ENCODE measurements at regions not wholly inside any gene's neighbourhood (a gene's known extent, or its start where the extent isn't known, plus 50 kb on each side); places are given as distances from the start of the nearest gene placed in this dataset.
A peak's percentile ranks its signal among the peaks of the same experiment; 100 is the strongest.
"Not testable (repeated sequence)": the region's sequence is repeated elsewhere in the genome, so short reads cannot be mapped to it uniquely, and the experiment has no call there.

DNA sequence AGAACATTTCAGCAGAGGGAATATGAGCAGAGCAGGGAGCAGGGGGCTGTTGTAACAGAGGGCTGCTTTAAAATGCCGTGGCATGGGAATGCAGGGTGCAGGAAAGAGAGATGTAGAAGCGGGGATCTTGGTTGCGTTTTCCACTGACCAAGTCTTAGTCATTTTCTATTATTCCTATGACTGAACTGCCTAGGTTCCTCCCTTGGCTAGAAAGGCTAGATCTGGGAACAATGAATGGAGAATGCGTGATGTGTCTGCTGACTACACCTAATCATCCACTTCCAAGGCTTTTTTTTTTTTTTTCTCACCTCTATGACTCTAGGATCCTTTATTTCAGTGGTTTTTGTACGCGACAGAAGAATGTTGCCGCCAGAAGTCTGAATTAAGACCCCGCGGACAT is 607.4 kb upstream of the TBL1XR1 start:
- DNase-seq = no peak

DNA sequence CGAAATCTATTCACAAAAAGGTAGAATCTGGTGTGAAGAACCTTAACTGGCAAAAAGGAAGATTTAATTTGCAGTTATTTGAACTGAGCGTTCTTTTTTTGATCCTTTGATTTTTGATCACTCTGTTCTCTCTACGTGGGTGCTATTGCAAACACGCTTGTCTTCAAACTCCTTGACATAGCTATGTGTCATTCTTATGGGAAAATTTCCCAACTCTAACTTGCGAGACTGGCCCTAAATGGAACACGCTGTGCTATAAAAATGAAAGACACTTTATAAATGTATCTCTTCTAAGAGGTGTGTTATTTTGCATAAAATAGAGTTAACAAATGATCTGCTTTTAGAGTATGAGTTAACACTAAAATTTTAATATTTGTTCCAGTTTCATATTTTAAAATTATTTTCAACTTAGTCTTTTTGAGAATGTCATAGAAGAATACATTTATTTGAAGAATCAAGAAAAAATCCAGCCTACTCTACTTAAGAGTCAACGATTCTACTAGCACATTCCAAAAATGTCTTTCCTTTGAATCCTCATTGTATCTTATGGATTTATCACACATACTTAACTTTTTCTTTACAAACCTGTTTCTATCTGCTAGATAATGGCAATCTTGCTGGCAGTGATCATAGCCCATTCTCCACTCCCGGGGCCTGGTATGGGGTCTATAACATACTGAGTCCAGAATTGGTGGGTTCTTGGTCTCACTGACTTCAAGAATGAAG is 610.0 kb upstream of the TBL1XR1 start:
- no peak for DNase-seq

DNA sequence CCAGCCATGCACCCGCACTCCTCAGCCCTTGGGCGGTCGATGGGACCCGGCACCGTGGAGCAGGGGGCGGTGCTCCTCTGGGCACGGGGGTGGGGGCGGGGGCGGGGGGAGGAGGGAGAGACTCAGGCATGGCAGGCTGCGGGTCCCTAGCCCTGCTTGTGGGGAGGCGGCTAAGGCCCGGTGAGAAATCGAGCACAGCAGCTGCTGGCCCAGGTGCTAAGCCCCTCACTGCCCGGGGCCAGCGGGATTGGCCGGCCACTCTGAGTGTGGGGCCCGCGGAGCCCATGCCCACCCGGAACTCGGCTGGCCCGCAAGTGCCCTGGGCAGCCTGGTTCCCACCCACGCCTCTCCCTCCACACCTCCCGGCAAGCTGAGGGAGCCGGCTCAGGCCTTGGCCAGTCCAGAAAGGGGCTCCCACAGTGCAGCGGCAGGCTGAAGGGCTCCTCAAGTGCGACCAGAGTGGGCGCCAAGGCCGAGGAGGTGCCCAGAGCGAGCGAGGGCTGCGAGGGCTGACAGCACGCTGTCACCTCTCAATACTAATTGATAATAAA is 611.7 kb upstream of the TBL1XR1 start:
- DNase-seq = not testable (repeated sequence)

DNA sequence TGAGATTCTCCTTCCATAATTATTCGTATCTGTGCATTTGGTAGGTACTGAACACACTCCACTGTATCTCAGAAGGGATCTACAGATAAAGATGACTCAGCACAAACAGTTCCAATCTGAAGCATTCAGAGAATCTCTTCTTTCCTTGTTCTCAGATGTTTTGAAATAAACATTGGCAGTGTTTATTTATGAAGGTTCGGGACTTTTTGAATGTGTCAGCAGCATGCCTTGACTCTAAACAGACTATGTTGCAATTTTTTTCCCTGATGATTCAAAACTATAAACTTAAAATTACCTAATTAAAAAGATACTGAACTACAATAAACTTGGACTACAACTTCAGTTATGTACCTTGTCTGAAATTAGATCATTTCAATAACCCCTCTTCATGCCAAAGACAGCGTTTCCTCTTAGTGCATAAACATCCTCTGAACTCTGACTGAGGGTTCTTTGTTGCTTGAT is 612.9 kb upstream of the TBL1XR1 start:
- no peak for DNase-seq

DNA sequence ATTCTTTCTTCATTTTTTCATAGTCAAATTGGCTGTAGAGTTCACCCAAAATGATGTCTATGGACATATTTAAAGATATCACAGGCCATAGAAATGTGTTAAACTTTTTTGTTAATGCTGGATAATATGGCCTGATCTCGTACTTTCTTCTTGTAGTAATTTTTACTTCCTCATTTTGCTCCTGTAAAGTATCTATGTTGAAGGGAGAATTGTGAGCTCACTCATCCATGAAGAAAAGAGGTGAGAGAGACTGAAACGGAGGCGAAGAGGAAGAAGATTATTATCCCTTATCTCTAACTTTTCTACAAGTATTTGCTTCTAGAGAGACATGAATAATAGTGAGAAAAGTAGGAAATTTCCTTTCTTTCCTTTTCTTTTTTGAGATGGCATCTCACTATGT is 613.8 kb upstream of the TBL1XR1 start:
- no peak for DNase-seq

DNA sequence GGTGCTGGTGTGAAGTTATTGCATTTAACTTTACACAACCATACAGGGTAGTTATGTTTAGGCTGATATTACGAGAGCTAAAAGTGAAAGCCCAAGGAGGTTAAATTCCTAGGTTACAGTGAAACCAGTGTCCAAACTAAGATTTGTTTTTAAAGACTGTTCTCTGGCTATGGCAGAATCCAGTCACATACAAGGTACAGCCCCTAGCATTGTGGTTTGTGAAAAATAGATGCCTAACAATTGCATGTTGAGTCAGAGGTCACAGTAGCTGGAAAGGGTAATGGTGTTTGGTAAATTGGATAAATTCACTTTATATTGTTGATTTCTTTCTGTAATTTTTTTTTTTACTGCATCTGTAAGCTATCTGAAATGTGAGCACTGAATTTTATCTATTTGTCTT is 614.6 kb upstream of the TBL1XR1 start:
- DNase-seq = no peak

DNA sequence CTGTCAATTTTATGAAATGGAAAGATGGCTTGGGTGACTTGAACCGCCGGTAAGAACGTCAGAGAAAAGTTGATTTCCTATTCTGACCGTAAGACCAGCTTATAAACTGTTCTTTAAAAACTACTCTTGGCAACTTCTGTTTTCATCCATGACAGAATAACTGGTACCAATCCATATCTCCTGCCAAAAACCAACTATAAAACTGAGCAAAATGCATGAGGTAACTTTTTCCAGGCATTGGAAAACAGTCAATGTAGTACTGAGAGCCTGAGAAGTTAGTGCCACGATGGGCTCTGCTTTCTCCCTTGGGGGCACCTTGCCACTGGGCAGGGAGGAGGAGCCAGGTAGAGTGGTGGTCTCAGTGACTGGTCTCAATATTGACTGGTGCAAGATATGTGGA is 615.2 kb upstream of the TBL1XR1 start:
- no peak for DNase-seq

DNA sequence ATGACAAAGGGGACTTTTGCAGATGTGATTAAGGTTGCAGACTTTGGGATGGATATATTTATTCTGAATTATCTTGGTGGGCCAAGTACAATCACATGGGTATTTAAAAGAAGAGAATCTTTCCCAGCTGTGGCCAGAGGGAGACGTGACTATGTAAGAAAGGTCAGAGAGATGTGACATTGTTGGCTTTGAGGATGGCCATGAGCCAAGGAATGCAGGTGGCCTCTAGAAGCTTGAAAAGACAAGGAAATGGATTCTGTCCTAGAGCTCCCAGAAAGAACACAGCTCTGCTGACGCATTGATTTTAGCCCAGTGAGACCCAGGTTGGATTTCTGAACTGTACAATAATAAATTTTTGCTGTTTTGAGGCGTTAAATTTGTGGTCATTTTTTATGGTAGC is 616.0 kb upstream of the TBL1XR1 start:
- DNase-seq = no peak

DNA sequence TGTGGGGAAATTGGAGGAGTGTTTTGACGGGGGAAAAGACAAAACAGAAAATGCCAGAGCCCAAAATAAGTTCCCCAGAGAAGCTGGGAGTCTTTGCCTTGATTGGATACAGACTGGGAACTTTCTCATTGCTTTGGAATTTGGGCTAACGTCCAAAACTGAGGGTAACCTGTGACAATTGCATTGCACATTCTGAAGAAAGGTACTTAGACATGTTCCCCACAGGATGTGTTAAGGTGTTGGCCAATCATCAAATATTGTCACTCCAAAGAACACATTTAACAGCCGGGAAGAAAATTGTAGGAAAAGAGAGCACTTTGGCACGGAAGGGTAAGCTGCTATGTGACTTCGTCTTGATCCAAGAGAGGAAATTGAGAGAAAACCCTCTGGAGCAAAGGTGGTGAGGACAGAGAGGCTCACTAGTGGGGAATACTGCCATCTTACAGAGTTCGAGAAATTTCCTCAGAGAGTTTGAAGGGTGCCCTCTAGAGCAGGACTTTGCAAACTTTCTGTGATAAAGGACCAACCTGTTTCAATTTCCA is 619.5 kb upstream of the TBL1XR1 start:
- no peak for DNase-seq

DNA sequence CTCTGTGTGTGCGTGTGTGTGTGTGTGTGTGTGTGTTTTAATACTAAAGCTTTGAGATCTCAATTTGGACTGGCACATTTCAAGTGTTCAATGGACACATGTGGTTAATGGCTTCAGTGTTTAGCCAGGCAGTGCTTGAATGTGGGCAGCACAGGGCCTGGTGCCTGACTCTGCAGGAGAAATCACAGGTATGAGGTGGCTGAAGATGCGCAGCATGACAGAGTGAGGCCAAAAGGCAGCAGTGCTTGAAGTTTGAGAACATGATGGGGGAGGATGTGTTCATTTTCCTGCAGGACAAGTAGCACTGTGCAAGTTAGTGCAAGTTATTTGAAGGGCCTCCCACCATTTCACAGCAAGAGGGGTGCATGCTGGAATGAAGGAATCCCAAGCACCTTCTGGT is 620.5 kb upstream of the TBL1XR1 start:
- no peak for DNase-seq

DNA sequence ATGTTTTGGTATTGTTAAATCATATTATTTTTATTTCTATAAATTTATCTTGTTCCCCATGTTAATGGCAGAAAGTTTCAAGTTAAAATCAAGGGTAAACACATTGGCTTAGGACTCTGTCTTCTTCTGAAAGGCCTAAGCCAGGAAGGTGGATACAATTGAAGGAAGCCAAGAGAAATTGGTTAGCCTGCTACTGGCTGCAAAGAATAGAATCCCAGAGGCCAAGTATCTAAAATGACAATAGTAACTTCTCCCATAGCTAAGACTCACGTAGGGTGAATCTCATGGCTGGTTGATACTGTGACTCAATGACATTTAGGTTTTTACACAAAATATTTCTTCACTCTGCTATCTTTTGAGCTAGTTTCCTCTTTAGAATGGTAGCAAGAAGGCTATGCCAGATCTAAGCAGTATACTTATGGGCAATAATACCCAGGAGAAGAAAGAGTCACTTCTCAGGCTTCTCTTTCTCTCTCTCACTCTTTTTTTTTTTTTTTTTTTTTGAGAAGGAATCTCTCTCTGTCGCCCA is 621.5 kb upstream of the TBL1XR1 start:
- DNase-seq = no peak

DNA sequence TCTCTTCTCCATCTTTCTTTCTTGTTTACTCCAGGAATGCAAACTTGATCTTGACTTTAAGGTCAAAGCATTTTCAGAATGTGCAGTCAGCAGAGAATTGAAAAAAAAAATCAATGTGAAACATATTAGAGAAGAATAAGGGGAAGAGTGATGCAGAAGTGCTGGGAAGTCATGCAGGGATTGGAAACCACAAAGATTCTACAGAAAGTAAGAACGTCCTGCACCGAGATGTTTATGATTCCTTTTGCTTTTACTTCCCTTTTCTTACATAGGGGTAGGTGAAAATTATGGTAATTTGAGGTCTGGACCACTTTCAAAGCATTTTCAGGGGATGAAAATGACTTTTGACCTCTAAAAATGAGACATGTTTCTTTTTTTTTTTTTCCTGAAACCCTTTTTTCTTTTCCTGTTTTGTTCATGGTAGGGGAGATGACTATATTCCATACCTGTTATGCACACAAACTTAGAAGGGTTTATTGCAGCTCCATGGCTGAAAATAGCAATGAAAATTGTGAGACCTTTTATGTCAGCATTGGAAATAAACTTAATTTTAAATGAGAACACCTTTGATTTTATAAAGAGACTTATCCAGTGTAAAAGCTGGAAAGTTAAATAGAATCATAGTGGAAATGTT is 623.5 kb upstream of the TBL1XR1 start:
- DNase-seq = no peak

DNA sequence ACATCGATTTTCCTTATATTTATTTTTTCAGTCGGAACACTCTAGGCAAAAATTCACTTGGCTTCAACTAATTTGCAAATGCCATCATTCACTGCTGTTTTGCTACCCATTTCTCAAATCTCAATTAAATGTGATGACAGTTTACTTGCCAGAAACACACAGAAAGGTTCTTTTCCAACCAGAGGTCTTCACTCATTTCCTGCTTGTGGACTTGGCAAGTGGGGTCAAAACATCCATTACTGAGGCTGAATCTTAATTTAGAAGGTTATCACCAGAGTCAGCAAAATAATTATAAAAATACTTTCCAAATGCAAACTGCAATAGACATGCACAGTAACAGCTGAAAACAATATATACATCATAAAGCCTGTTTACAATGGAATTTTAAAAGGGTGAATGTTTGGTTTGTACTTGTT is 625.4 kb upstream of the TBL1XR1 start:
- no peak for DNase-seq

DNA sequence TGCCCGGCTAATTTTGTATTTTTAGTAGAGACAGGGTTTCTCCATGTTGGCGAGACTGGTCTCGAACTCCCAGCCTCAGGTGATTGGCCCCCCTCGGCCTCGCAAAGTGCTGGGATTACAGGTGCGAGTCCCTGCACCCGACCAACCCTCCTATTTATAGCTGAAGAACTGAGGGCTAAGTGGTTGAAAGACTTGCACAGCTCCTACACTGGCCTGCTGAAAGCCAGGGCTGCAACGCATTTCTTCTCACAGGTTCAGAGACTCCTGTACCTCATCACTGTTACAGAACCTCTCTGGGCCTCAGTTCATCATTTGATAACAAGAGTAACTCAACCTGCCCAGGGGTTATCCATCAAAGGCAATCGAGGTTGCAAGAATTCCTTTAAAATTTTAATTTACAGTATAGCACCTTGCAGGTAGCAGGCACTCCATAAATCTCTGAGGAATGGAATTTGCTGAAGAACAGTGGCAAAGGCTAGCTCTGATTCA is 626.5 kb upstream of the TBL1XR1 start:
- no peak for DNase-seq

DNA sequence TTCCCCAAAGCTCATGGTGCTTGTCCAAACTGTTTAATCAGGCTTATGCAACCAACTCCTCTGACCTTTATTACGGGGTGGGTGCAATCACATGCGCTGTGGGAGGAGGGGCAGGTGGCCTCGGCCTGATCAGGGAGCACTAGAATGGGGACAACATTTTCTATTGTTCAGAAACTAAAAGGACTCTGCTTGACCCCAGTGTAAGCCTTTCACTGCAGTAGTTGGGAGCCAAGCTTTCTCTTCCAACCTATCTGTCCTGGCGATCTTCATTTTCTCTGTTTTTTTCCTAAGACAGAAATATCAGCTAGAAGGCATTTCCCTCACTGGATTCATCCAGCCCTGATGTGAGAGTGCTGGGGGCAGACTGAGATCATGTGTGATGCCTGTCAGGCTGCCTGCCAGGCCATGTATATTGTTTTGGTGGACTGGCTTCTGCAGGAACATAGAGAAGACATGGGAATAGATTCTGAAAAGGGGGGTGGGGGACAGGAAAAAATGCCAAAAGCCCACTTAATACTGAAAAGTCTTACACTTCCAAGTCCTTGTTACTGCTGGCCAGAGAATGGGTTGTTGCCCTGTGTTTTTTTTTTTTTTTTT is 627.0 kb upstream of the TBL1XR1 start:
- DNase-seq = no peak

DNA sequence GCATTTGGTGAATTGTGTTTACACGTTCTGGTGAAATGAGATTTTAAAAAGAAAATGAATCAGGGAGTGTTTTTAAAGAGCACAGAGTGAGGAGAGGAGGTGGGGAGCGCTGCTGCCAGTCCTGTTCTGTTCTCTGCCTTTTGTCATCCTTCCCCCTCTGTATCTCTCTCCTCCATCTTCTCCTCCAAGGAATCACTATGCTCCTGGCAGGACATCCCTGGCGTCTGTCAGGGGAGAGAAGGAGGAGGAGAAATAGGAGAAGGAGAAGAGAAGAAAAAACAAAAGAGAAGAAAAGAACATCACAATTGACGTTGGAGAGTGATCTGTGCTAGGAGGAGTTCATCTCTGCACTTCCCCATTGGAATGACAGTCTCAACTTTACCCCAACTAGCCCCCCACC is 627.6 kb upstream of the TBL1XR1 start:
- DNase-seq = peak; percentile 1

DNA sequence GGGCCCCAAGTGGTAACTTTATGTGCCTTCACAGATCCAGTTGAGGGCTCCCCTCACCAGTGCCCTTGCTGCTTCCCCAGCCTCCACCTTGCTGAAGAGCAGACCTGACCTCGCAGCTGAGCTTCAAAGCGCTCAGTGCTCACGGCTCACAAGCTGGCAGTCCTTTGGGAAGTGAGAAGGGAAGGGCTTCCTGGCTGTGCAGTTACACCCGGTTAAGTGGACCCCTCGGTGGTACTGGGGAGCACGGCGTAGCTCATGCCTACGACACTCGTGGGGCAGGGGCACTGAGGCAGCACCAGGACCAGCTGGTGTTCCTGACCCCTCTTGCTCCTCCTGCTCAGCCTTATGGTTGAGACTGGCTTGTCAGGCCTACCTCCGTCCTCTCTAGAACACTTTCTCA is 629.0 kb upstream of the TBL1XR1 start:
- no peak for DNase-seq

DNA sequence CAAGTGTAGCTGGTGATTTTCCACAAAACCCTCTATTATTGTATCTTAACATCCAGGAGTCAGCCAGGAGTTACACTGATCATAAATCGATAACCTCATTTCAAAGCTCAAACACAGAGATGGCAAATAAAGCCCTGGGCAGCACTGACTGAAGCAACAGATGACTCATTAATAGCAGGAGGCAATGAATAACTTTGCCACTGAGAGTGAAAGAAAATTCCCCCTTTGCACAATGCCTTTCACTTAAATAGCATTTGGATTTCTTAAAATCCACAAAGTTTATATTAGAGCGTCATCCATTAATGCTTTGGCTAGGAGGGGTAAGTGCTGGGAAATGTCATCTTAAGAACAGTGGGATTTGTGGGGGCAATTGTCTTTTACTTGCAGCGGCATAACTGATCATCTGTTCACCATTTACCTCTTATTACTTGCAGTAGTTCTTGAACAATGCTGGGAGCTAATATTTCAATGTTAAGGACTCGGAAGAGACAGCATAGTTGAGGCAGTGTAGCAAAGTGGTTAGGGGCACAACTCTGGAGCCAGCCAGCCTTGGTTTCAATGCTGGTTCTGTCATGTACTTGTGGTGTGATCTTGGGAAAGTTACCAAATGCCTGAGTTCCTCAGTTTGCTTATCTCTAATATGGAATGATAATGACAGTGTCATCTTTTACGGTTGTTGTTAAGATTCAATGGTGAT is 630.4 kb upstream of the TBL1XR1 start:
- no peak for DNase-seq

DNA sequence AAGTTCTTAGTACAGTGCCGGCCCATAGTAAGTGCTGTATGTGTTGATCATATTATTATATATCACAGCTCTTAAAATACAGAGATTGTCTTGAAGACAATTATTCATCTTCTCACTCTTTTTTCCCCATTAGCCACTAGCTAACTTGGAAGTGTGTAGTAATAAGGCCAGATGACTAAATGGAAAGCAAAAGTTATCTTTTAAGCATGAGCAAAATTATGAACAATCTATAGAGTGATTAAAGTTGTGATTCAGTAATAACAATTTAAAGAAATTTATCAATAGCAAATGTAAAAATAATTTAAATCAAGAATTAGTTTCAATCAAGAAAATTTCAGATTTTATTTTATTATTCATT is 630.9 kb upstream of the TBL1XR1 start:
- no peak for DNase-seq

DNA sequence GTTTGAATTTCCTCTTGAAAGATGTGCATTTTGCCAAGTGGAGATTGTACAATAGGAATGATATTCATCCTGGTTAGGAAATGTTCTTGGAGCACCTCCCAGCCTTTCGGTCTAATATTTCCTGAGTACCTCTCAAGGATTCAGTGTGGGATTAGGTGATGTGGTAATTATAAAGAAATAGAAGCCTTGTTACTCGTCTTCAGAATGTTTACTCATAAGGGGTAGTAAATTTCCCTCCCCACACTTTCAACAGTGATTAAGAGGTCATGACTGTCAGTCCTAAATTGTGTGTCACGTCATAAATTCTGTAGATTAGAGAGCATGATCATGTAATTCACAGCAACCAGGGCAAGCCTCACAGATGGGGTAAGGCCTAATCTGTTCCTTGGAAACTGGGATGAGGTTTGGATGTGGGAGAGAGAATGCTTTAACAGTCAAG is 633.1 kb upstream of the TBL1XR1 start:
- peak; percentile 45 for DNase-seq

DNA sequence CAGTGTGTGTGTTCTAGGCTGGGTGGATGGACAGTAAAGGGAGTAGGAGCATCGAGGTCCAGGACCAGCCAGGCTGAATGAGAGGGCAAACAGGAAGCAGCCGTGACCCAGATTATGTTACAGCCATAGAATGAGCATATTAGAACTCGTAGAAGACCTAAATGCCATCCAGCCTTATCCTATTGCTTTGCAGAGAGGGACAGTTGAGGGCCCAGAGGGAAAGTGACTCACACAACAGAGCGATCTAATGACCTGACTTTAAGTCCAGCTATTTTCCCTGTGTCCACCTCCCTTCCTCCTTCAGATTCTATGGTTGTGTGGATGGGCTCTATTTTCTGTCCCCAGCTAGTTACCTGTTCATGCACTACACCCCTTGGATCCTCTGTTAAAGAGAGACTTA is 634.1 kb upstream of the TBL1XR1 start:
- no peak for DNase-seq

DNA sequence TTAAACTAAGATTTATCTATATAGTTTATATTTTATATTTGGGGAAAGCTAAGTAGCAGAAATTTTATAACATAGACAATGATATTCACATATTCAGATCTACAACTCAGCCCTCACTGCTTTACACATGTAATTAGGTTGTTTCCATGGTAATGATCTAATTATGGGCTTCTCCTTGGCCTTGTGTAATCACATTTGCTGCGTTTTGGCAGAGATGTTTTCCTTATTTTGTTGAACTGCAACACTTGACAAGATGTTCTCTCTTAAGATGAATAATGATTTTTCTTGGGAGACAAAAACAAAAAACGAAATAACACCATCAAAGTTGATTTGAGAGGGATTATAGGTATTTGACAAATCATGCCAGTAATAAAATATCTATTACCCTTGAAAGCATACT is 635.6 kb upstream of the TBL1XR1 start:
- DNase-seq = no peak

DNA sequence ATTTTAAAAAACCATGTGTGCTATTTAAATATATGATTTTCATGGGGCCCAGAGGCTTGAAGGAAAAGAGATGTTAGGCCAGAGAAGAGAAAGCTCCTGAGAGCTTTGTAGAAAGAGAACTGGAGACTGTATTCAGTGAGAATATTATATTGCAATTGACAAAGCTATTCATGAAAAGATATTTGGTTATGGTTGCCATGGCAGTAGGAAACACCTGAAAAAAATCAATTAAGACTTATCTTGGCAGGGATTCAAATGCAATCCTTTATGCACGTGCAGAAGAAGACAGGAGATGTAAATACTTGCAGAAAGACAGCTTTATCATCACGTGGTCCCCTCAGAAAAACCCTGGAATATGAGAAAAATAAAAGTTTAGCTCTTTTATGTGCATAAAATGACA is 636.0 kb upstream of the TBL1XR1 start:
- peak; percentile 26 for DNase-seq
